ENCODE measurements at regions not wholly inside any gene's neighbourhood (a gene's known extent, or its start where the extent isn't known, plus 50 kb on each side); places are given as distances from the start of the nearest gene placed in this dataset.

- TF ChIP-seq CTCF (IDR thresholded peaks at IDR 0.05) = no peak
- no peak for TF ChIP-seq EZH2 (IDR thresholded peaks at IDR 0.05; ENCODE audit: borderline replicate concordance, insufficient read depth, low read depth, low read length, poor library complexity, severe bottlenecking)
Observed at GRCh38 chr7:25031007-25031406, 51.0 kb upstream of the OSBPL3 start.

Measured in B cell (primary cell).